ENCODE measurements at regions not wholly inside any gene's neighbourhood (a gene's known extent, or its start where the extent isn't known, plus 50 kb on each side); places are given as distances from the start of the nearest gene placed in this dataset.

- no peaks in the 10 kb centered on the region for H3K36me3 ChIP-seq (ENCODE audit: insufficient read depth, insufficient read length, low read length)
- H3K4me1 ChIP-seq (ENCODE audit: insufficient read depth, insufficient read length): no peaks in the 10 kb centered on the region
- DNase-seq (ENCODE audit: low read depth, low spot score): no peak
- H3K9me3 ChIP-seq (ENCODE audit: insufficient read depth, low read length): no peaks in the 10 kb centered on the region
- no peak for TF ChIP-seq YY1 (IDR thresholded peaks at IDR 0.05; ENCODE audit: insufficient read depth, insufficient read length)
- no peak for TF ChIP-seq SUZ12 (IDR thresholded peaks at IDR 0.05; ENCODE audit: extremely low read depth, insufficient read depth, insufficient read length)
- no peak for TF ChIP-seq ZNF274 (IDR thresholded peaks at IDR 0.05; ENCODE audit: low read depth, low read length)
- H3K9ac ChIP-seq (ENCODE audit: insufficient read length, low read depth): no peak overlapping the region
- no peak overlapping the region for H3K4me3 ChIP-seq (ENCODE audit: insufficient read length, low read depth)
- no peaks in the 10 kb centered on the region for H3K27me3 ChIP-seq (ENCODE audit: insufficient read depth, insufficient read length)
Observed at GRCh38 chr5:17816505-17816904, 182.2 kb downstream of the TAF11L14 start.

DNA sequence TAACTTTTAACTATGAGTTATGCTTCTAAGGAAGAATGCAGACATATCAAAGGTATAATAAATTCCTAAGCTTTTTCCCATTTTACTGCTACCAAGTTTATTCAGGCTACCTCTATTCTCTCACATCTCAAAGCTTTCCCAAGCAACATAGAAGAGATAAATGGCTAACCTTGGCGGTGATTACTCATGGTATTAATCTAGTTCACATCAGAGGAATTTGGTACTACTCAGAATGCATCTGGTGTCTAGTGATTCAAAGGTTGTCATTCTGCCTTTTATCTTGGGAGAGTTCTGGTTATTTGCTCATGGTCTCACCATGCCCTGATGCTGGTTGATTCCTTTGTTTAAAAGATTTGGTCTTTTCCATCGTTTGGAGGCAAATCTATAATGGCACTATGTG, 182.7 kb downstream of the TAF11L14 start:
- no peaks in the 10 kb centered on the region for H3K9me3 ChIP-seq (ENCODE audit: insufficient read depth, low read length)
- no peak for TF ChIP-seq ZNF274 (IDR thresholded peaks at IDR 0.05; ENCODE audit: low read depth, low read length)
- TF ChIP-seq YY1 (IDR thresholded peaks at IDR 0.05; ENCODE audit: insufficient read depth, insufficient read length): no peak
- TF ChIP-seq SUZ12 (IDR thresholded peaks at IDR 0.05; ENCODE audit: extremely low read depth, insufficient read depth, insufficient read length): no peak
- no peak overlapping the region for H3K4me3 ChIP-seq (ENCODE audit: insufficient read length, low read depth)
- no peaks in the 10 kb centered on the region for H3K4me1 ChIP-seq (ENCODE audit: insufficient read depth, insufficient read length)
- H3K27me3 ChIP-seq (ENCODE audit: insufficient read depth, insufficient read length): no peaks in the 10 kb centered on the region
- H3K9ac ChIP-seq (ENCODE audit: insufficient read length, low read depth): no peak overlapping the region
- H3K36me3 ChIP-seq (ENCODE audit: insufficient read depth, insufficient read length, low read length): no peaks in the 10 kb centered on the region
- DNase-seq (ENCODE audit: low read depth, low spot score): no peak

DNA sequence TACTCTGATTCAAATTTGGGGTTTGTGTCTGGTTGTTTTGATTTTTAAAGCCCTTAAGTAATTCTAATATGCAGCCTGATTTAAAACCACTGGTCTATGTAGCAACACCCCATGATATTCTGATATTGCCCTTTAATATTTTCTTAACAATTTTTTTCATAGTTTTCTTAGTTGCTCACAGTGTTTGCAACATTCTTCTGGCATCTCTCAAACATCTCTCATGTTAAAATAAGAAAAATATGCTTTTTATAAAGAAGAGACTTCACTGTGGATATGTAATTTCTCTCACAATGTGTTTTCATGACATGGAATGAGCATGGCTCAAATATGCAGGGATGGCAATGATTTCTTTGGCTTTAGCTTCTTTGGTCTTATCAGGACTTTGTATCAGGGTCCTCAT, 183.7 kb downstream of the TAF11L14 start:
- TF ChIP-seq ZNF274 (IDR thresholded peaks at IDR 0.05; ENCODE audit: low read depth, low read length) (no peak), YY1 (IDR thresholded peaks at IDR 0.05; ENCODE audit: insufficient read depth, insufficient read length) (no peak), SUZ12 (IDR thresholded peaks at IDR 0.05; ENCODE audit: extremely low read depth, insufficient read depth, insufficient read length) (no peak)
- H3K27me3 ChIP-seq (ENCODE audit: insufficient read depth, insufficient read length): no peaks in the 10 kb centered on the region
- H3K36me3 ChIP-seq (ENCODE audit: insufficient read depth, insufficient read length, low read length): no peaks in the 10 kb centered on the region
- H3K4me1 ChIP-seq (ENCODE audit: insufficient read depth, insufficient read length): no peaks in the 10 kb centered on the region
- no peaks in the 10 kb centered on the region for H3K9me3 ChIP-seq (ENCODE audit: insufficient read depth, low read length)
- H3K4me3 ChIP-seq (ENCODE audit: insufficient read length, low read depth): no peak overlapping the region
- H3K9ac ChIP-seq (ENCODE audit: insufficient read length, low read depth): no peak overlapping the region
- DNase-seq (ENCODE audit: low read depth, low spot score): no peak

DNA sequence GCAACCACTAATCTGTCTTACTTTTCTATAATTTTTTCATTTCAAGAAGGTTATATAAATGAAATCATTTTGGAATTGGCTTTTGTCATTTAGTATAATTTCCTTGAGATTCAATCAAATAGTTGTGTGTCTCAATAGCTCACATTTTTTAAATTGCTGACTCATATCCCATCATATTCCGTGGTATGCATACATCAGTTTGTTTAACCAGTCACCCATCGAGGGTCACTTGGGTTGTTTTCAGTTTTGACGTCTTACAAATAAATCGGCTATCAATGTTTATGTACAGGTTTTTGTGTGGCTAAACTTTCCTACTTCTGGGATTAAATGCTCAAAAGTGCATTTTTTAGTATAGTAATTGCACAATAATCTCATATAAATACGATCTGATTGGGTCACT, 185.5 kb downstream of the TAF11L14 start:
- no peak for TF ChIP-seq ZNF274 (IDR thresholded peaks at IDR 0.05; ENCODE audit: low read depth, low read length)
- Histone ChIP-seq H3K9ac (ENCODE audit: insufficient read length, low read depth) (no peak overlapping the region), H3K27me3 (ENCODE audit: insufficient read depth, insufficient read length) (no peaks in the 10 kb centered on the region), H3K9me3 (ENCODE audit: insufficient read depth, low read length) (no peaks in the 10 kb centered on the region), H3K4me1 (ENCODE audit: insufficient read depth, insufficient read length) (no peaks in the 10 kb centered on the region), H3K4me3 (ENCODE audit: insufficient read length, low read depth) (no peak overlapping the region), H3K36me3 (ENCODE audit: insufficient read depth, insufficient read length, low read length) (no peaks in the 10 kb centered on the region)
- DNase-seq (ENCODE audit: low read depth, low spot score): no peak

- Histone ChIP-seq H3K9me3 (ENCODE audit: insufficient read depth, low read length) (no peaks in the 10 kb centered on the region), H3K4me3 (ENCODE audit: insufficient read length, low read depth) (no peak overlapping the region), H3K4me1 (ENCODE audit: insufficient read depth, insufficient read length) (no peaks in the 10 kb centered on the region), H3K9ac (ENCODE audit: insufficient read length, low read depth) (no peak overlapping the region), H3K27me3 (ENCODE audit: insufficient read depth, insufficient read length) (no peaks in the 10 kb centered on the region), H3K36me3 (ENCODE audit: insufficient read depth, insufficient read length, low read length) (no peaks in the 10 kb centered on the region)
- TF ChIP-seq YY1 (IDR thresholded peaks at IDR 0.05; ENCODE audit: insufficient read depth, insufficient read length) (no peak), ZNF274 (IDR thresholded peaks at IDR 0.05; ENCODE audit: low read depth, low read length) (no peak), SUZ12 (IDR thresholded peaks at IDR 0.05; ENCODE audit: extremely low read depth, insufficient read depth, insufficient read length) (no peak)
- no peak for DNase-seq (ENCODE audit: low read depth, low spot score)
Observed at GRCh38 chr5:17828681-17829080, 194.4 kb downstream of the TAF11L14 start.

- TF ChIP-seq SUZ12 (IDR thresholded peaks at IDR 0.05; ENCODE audit: extremely low read depth, insufficient read depth, insufficient read length) (no peak), YY1 (IDR thresholded peaks at IDR 0.05; ENCODE audit: insufficient read depth, insufficient read length) (no peak), ZNF274 (IDR thresholded peaks at IDR 0.05; ENCODE audit: low read depth, low read length) (no peak)
- H3K27me3 ChIP-seq (ENCODE audit: insufficient read depth, insufficient read length): no peaks in the 10 kb centered on the region
- H3K36me3 ChIP-seq (ENCODE audit: insufficient read depth, insufficient read length, low read length): no peaks in the 10 kb centered on the region
- H3K9ac ChIP-seq (ENCODE audit: insufficient read length, low read depth): no peak overlapping the region
- no peak overlapping the region for H3K4me3 ChIP-seq (ENCODE audit: insufficient read length, low read depth)
- no peak for DNase-seq (ENCODE audit: low read depth, low spot score)
- H3K9me3 ChIP-seq (ENCODE audit: insufficient read depth, low read length): no peaks in the 10 kb centered on the region
- no peaks in the 10 kb centered on the region for H3K4me1 ChIP-seq (ENCODE audit: insufficient read depth, insufficient read length)
Observed at GRCh38 chr5:17829456-17829855, 195.2 kb downstream of the TAF11L14 start.

GRCh38 chr5:17831279-17831678, 197.0 kb downstream of the TAF11L14 start:
- Histone ChIP-seq H3K36me3 (ENCODE audit: insufficient read depth, insufficient read length, low read length) (no peaks in the 10 kb centered on the region), H3K27me3 (ENCODE audit: insufficient read depth, insufficient read length) (no peaks in the 10 kb centered on the region), H3K4me1 (ENCODE audit: insufficient read depth, insufficient read length) (no peaks in the 10 kb centered on the region), H3K4me3 (ENCODE audit: insufficient read length, low read depth) (no peak overlapping the region), H3K9ac (ENCODE audit: insufficient read length, low read depth) (no peak overlapping the region), H3K9me3 (ENCODE audit: insufficient read depth, low read length) (no peaks in the 10 kb centered on the region)
- TF ChIP-seq SUZ12 (IDR thresholded peaks at IDR 0.05; ENCODE audit: extremely low read depth, insufficient read depth, insufficient read length): no peak
- no peak for TF ChIP-seq YY1 (IDR thresholded peaks at IDR 0.05; ENCODE audit: insufficient read depth, insufficient read length)
- no peak for TF ChIP-seq ZNF274 (IDR thresholded peaks at IDR 0.05; ENCODE audit: low read depth, low read length)
- DNase-seq (ENCODE audit: low read depth, low spot score): no peak

Data from NT2/D1 (cell line).